CD4-positive, alpha-beta T cell treated with Interferon gamma for 1 hour (primary cell): ENCODE measurements at regions not wholly inside any gene's neighbourhood (a gene's known extent, or its start where the extent isn't known, plus 50 kb on each side); places are given as distances from the start of the nearest gene placed in this dataset.

Source experiments
- DNase-seq: peaks from one replicate; pipeline ENCODE4 v3.0.0-alpha.2; 2020

DNA sequence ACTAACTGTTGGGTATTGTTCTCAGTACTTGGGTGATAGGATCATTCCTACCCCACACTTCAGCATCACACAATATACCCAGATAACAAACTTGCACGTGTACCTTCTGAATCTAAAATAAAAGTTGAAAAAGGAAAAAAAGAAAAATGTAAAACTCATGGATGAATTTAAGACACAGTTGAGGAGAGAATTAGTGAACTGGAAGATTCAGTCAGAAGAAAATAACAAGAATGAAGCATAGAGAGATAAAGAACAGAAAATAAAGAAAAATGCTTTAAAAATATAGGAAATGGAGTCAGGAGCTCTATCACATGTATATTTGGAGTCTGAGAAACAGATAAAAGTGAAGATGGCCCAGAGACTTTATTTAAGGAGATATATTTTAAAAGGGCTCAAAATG is 90.4 kb upstream of the SALL3 start:
- DNase-seq = no peak

DNA sequence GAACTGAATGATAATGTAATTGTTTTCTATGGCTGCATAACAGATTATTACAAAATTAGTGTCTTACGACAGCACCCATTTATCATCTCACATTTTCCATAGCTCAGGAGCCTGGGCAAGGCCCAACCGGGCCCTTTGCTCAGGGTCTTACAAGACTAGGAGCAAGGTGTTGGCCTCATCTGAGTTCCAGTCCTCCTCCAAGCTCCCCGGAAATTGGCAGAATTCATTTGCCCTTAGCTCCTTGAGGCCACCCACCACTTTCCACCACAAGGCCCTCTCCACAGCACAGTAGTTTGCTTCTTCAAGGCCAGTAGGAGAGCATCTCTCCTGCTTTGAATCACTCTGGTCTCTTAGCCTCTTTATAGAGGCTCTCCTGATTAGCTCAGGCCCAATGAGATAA is 89.2 kb upstream of the SALL3 start:
- no peak for DNase-seq

DNA sequence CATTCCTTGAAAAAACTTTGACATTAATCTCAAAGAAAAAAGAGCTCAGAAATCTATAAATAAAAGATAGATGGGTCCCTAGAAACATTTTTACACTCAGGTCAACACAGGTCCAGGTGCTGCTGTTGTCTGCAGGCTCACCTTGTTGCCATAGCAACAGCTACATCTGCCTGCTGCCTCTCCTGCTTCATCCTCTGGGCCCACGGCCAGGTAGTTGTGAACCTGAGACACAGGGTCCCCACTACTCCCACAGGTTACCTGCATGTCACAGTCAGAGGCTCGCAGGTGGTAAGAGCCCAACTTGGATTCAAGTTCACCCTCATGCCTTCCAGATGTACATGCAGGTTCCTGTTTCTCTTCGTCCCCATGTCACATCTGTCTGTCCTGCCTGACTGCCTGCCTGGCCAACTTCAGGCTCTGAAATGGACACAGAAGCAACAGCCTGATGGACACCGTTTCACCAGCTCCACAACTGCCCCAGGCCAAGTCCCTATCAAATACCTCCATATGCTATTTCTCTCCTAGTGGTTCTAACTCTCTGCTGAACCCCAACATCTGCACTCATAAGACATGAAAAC is 88.3 kb upstream of the SALL3 start:
- no peak for DNase-seq

DNA sequence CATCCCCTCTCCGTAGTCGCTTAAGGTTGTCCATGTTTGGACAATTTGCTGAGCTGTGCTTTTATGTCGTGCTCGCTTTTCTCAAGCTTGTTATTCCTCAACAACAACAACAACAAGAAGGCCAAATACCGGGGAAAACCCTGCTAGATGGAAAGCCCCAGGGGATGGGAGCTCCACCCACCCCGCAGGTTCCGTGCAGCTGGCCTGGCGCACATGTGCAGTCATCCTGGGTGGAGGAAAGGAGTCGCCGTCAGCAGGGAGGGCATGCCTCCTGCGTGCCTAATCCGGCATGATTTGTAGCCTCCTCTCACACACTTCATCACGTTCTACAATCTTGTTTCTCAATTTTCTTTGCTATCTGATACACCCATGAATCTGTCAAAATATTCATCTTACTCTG is 87.4 kb upstream of the SALL3 start:
- no peak for DNase-seq

DNA sequence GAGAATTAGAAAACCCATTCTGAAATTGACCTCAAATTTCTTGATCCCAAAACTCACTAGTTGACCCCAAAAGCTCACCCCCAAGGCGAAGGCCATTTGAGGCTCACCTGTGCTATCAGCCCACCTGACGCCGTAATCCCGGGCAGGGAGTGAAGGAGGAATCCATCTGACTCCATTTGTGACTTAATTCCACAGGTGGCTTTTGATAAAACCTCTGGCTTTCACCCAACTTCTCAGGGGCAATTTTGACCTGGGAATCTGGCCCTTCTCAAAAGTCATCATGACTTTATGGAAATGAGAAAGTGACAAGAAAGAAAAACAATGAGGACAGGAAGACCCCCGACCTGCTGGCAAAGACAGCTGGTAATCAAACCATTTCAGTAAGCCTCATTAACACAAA is 86.9 kb upstream of the SALL3 start:
- no peak for DNase-seq

DNA sequence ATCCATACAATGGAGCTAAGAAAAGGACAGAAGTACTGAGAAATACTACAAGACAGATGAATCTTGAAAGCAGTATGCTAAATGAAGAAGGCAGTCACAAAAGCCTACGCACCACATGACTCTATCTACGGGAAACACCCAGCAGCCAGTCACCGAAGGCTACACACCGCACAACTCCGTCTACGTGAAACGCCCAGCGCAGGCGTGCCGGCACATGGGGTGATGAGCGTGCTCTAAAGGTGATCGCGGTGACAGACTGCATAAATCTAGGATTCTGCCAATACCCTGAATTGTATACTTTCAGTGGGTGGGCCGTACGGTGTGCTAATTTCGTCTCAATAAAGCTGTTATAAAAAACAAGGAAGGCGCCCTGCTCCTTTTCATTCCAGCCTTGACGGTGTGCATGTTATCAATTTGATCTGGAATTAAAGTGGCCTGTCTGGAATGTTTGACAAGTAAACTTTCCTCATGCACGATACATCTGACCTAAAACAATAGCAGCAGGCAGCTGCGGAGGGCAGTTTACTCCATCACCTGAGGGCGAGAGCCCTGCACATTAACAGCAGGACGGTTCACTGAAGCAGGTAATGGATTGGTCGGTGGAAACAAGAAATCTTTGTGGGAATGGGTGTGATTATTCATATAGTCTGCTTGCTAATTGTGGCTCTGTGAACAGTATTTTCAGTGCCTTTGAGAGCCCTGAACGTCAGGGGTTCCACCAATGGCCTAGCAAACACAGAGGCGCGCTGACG is 86.2 kb upstream of the SALL3 start:
- no peak for DNase-seq

DNA sequence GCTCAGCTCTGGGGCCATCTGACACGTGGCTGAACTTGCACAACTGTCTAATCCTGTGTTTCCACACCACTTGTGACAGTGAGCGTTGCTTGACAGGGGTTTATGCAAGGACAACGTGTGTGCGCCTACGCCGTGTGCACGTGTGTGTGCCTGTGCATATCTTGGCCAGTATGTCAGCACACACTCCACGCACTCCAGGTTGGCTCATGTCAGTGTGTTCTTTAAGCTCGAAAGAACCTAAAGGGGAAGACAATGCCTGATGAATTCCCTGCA is 85.6 kb upstream of the SALL3 start:
- no peak for DNase-seq

DNA sequence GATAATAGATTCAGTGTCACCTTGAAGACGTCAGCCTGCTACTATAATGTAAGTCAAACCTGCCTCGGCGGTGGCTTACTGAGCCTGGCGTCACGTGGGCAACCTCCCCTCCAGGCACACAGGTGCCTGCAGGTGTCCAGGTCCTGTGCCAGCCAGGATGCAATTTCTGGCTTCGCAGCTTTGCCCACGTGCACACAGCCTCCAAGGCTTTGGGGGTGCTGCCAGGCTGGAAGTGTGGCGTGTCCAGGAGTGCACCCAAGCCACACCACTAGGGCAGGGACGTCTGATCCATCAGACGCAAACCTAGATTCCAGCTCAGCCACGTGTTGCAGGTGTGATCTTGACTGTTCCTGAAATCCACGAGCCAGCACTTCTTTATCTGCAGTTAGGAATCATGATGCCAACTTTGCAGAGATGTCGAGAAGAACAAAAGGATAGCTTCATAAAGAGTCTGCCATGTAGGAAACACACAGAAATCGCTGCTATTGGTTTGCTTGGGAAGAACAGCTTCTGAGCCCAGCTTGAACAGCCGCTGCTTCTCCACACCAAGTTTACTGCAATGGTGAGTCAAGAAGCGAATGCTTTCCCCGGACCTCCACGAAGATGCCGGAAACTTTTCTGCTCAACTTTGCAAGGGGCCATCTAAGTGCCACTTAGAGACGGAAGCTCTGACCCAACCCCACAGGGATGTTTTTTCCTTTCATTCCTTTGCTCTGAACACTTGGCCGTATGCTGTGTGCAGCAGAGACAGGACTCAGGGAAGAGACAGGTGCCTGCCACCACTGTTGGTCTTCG is 84.2 kb upstream of the SALL3 start:
- no peak for DNase-seq

DNA sequence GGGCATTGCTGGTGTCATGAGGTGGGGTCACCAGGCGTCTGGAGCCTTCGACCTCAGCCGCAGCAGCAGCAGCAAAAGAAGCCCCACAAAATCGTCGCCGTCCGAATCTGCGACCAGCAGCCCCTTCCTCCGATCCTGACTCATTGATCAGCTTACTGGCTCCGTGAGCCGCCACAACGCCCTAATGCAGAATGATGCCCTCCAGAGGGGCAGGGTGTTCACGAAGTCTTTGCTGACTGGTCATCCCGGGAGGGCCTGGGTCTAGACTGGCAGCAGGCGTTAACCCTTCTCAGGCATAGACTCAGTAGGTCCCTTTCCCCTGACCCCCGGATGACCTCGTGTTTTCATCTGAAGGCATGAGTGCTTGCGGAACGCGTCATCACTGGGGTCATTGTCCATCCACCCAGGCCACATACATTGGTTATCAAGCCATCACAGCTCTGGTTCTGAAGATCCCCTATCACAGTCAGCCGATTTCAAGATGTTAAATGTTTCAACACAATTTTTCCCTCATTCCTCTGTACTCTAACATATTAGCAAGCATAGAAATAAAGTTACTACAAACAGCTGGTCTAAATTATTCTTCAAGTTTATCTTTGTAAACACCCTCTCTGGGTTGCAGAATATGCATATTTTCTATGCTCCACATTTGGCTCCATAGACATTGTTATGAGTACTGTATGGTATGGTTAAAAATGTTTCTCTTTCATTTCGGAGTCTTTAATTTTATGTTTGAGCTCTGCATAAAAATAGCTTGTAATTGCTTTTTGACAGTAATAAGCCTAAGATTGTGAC is 83.3 kb upstream of the SALL3 start:
- no peak for DNase-seq

DNA sequence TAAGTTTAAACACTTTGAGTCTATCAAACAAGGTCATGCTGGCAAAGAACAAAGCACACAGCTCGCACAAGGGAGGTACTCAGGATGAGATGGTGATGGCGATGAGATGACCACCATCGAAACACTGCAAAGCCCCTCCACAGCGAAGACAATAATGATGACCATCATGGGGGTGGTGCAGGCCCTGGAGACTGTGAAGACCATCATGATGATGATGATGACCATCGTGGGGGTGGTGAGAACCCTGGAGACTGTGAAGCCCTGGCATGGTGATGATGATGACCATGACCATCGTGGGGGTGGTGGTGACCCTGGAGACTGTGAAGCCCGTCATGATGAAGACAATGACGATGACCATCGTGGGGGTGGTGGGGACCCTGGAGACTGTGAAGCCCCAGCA is 81.6 kb upstream of the SALL3 start:
- DNase-seq = no peak

DNA sequence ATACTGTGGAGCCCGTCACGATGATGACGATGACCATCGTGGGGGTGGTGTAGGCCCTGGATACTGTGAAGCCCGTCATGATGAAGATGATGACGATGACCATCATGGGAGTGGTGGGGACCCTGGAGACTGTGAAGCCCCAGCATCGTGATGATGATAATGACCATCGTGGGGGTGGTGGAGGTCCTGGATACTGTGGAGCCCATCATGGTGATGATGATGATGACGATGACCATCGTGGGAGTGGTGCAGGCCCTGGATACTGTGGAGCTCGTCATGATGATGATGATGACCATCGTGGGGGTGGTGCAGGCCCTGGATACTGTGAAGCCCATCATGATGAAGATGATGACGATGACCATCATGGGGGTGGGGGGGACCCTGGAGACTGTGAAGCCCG is 81.0 kb upstream of the SALL3 start:
- no peak for DNase-seq

DNA sequence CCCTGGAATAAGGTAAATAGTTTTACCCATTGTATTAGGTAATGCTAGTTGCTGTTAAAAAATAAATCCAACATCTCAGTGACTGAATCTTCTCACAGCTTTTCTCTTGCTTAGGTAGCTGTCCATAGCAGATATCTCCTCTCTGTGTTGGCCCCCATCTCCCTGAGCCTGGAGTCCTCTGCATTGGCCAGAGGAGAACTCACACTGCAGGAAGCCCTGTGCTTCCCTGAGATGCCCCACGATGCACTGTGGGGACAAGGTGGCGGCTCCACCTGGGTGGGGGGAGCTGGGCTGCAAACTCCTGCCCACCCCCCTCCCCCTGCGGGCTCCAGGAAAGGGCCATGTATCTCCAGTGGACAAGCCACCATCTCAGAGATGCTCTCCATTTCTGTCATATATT is 80.4 kb upstream of the SALL3 start:
- no peak for DNase-seq

DNA sequence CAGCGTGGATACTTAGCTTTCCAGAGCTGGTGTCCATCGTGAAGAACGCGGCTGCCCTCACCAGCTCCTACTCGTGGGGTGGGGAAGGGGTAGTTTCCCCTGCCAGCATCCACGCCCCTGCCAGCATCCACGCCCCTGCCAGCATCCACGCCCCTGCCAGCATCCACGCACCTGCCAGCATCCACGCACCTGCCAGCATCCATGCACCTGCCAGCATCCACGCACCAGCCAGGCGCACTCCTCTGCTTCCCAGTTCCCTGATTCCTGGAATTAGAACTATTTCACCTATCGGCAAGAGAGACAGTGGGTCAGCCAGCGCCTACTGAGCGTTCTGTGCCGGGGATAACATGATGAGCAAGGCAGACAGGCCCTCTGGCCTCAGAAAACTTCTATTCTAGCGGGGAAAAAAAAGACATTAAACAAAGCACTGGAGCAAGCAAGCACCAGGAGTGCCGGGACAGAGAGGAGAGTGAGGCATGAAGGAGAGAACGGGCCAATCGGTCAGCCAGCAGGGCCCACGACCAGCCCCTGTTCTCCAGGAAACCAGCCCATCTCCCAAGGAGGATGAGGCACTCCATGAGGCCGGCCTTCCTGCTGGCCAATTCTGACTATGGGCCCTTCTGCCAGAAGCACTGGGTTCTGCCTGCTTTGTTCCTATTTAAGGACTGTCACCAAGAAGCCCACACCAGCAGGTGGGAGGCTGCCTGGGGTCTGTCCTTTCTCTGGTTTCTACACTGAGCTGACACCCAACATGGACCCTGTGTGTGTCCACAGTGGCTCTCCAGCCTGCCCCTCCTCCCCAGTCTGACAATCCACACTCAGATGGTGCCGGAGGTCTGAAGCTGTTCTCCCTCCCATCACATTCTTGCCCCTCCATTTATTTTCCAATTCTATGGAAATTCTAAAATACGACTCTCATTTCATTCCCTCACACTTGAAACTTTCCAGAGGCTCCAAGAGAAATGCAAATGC is 78.4 kb upstream of the SALL3 start:
- DNase-seq = no peak

DNA sequence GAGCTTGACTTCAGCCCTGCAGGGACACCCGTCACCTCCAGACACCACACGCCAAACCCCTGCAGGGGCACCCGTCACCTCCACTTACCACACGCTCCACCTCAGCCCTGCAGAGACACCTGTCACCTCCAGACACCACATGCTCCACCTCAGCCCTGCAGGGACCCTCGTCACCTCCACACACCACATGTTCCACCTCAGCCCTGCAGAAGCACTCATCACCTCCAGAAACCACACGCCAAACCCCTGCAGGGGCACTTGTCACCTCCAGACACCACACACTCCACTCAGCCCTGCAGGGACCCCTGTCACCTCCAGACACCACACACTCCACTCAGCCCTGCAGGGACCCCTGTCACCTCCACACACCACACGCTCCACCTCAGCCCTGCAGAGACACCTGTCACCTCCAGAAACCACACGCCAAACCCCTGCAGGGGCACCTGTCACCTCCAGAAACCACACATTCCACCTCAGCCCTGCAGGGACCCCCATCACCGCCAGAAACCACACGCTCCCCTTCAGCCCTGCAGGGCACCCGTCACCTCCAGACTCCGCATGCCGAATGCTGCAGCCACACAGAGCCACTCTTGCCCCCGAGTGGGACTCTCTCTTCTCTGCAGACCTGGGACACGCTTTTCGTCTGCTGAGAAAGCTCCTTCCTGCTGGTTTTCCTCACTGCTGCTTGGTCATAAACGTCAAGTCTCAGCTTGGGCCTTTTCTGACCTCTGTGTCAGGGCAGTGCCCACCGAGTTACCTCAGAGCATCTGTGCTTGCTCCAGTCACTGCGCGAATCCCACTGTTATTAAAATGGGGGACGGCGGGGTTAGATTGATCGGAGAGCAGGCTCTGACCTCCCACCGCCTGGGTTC is 77.5 kb upstream of the SALL3 start:
- no peak for DNase-seq

DNA sequence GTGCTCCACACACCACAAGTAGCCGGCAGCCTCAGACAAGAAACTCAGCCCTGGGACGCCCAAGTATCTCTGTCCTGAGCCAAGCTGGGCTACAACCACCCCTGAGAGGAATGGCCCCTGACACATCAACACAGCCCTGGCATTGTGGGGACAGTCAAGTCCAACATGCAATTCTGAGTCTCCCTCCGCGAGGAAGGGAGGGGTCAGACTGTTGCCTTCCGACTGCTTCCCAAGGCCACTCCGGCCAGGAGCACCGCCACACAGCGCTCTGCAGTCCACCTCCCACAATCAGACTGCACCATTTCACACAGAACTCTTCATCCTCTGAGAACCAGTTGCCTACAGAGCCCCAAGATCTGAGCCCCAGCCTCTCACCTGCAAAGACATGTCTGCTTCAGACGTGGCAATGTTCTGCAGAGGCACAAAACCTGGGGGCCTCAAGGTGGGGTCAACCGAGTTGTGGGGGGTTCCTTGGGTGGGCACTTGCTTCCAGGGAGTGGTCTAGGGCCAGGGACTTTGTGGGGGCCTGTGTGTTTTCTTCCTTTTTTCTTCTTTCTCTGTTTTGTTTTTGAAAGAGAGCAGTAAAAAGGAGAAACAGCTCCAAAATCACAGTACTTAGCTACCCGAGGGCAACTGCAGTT is 76.7 kb upstream of the SALL3 start:
- no peak for DNase-seq

DNA sequence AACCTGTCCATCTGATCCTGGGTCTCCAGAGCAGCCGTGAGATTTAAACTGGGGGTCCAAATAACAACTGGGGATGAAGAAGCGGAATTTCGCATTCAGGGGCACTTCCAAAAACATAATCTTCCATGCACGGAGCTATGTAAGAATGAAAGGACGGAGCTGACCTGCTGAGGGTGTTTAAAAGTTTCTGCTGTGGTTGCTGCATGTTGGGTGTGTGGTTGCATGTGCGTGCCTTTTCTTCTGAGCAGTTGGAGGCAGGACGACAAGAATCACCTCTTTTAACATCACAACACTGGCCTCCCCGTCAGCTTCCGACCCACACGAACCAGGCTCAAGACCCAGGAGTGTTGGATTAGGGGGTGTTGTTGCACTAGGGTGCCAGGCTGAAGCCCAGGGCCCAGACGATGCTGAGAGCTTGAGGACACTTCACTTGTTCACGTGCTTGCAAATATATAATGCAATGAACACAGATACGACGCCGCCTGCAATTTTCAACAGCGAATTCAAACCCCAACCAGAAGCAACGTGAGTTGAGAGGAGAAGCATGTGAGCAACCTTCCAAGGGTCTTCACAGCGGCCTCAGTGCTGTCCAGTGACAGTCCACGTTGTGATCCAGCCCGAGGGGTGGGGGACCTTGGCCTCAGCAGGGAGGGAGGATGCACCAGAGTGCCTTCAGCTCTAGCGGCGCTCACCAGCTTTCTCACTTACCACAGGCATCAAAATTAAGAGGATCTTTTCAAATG is 76.0 kb upstream of the SALL3 start:
- no peak for DNase-seq

DNA sequence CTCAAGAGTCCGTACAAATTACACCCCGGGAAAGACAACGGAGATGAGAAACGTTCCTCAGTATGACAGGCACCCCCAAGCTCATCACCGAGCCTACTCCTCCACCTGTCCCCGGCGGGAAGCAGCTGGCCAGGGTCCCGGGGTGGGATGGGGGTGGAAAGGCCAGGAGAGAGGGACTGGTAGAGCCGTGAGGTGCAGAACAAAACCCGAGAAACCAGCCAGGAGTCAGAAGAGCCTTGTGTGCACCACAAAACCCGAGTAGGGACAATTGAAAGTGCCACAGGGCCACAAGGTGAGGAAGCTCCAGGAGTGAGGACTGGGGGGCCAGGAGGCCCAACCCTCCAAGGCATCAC is 75.5 kb upstream of the SALL3 start:
- DNase-seq = no peak

DNA sequence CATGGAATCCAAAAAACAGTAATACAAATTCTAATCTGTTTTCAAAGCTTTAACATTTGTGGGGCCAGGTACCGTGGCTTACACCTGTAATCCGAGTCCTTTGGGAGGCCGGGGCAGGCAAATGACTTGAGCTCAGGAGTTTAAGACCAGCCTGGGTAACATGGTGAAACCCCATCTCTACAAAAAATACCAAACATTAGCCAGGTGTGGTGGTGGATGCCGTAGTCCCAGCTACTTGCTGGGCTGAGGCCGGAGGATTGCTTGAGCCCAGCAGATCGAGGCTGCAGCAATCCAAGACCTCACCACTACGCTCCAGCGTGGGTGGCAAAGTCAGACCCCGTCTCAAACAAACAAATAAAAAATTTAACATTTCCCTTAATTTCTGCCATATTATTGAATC is 74.3 kb upstream of the SALL3 start:
- no peak for DNase-seq

DNA sequence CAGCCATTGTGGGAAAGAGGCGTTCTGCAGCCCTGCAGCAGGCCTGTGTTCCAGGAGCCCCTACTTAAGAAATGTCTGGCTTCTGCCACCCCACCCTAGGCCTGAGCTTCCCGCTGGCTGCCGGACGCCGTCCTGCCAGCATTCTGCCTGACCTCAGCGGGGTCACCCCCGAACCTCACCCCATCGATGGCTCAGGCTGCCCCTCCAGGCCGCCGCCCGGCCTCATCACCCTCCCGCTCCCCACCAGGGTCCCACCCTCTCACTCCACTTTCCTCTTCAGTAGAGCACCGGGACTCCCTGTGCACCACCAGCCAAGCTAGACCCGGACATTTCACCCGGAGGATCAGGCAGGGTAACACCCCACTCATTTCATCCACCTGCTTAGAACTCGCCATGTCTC is 73.6 kb upstream of the SALL3 start:
- DNase-seq = no peak
